Osteoblast (primary cell): ENCODE measurements at regions not wholly inside any gene's neighbourhood (a gene's known extent, or its start where the extent isn't known, plus 50 kb on each side); places are given as distances from the start of the nearest gene placed in this dataset.
"Not testable (repeated sequence)": the region's sequence is repeated elsewhere in the genome, so short reads cannot be mapped to it uniquely, and the experiment has no call there.

ENCODE experiments used
- DNase-seq: peaks from one replicate; pipeline ENCODE4 v3.0.0; 2011; ENCODE audit warnings: low spot score, mixed read lengths; ENCODE audit not compliant: insufficient read length; ENCODE audit errors: missing footprints
- H2AFZ ChIP-seq: 2 replicates; pipeline ENCODE4 v1.6.0; 2011; ENCODE audit warnings: mild to moderate bottlenecking, low read length
- H3K27ac ChIP-seq: 2 replicates; pipeline ENCODE4 v1.5.1; 2011; ENCODE audit warnings: mild to moderate bottlenecking, low read depth, low read length, moderate library complexity
- H3K27me3 ChIP-seq: 2 replicates; pipeline ENCODE4 v1.6.0; 2012; ENCODE audit warnings: mild to moderate bottlenecking, control low read depth, inconsistent platforms, low read length, moderate library complexity; ENCODE audit not compliant: insufficient read depth
- H3K36me3 ChIP-seq: 2 replicates; pipeline ENCODE4 v1.5.1; 2011; ENCODE audit warnings: mild to moderate bottlenecking, low read length, control low read depth, moderate library complexity; ENCODE audit not compliant: insufficient read depth
- H3K4me1 ChIP-seq: 2 replicates; pipeline ENCODE4 v1.5.1; 2011; ENCODE audit warnings: mild to moderate bottlenecking, low read length, control low read depth, moderate library complexity; ENCODE audit not compliant: insufficient read depth
- H3K4me2 ChIP-seq: 2 replicates; pipeline ENCODE4 v1.6.0; 2011; ENCODE audit warnings: mild to moderate bottlenecking, low read length; ENCODE audit not compliant: insufficient read depth
- H3K4me3 ChIP-seq: fragments of 200-600 bp; sonication (generic); 3 replicates; pipeline ENCODE4 v1.5.1; 2012; ENCODE audit warnings: mild to moderate bottlenecking, low read length, inconsistent platforms; ENCODE audit not compliant: insufficient read depth
- H3K79me2 ChIP-seq: 2 replicates; pipeline ENCODE4 v1.6.0; 2012; ENCODE audit warnings: mild to moderate bottlenecking, low read length, control low read depth, inconsistent platforms; ENCODE audit not compliant: insufficient read depth
- H3K9me3 ChIP-seq: 2 replicates; pipeline ENCODE4 v1.5.1; 2011; ENCODE audit warnings: low read depth, low read length, control low read depth
- H4K20me1 ChIP-seq: 2 replicates; pipeline ENCODE4 v1.6.0; 2012; ENCODE audit warnings: mild to moderate bottlenecking, low read length, control low read depth; ENCODE audit not compliant: insufficient read depth
- TF ChIP-seq, protein P1 (sequence below): IDR thresholded peaks from 2 replicates; pipeline ENCODE4 v1.5.1; 2011; ENCODE audit warnings: mild to moderate bottlenecking, low read depth, low read length, moderate library complexity; ENCODE audit errors: extremely low read depth

DNA sequence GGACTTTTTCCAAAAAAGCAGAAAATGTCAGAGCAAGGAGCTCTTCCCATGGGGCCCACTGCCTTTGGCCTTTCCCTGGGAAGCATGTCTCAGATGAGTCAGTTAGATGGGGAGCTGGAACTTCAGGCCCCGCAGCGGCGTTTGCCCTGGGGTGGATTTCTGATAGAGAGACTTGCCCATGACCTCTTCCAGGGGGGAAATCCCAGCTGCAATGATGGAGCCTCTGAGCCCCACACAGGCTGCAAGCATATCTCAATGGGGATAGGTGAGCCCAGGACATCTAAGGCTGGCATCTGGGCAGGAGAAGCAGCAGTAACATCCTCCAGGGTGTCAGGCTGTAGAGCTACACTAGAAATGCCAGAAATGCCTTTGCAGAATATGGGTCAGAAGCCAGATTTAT is 269.2 kb upstream of the TCERG1L start:
- H3K9me3 ChIP-seq = no peaks in the 10 kb centered on the region
- no peaks in the 10 kb centered on the region for H3K36me3 ChIP-seq
- peak; percentile 65 for DNase-seq
- H3K79me2 ChIP-seq = no peaks in the 10 kb centered on the region
- H3K27ac ChIP-seq = no peak overlapping the region
- H3K4me1 ChIP-seq = no peaks in the 10 kb centered on the region
- no peak overlapping the region for H3K4me2 ChIP-seq
- H2AFZ ChIP-seq = no peak overlapping the region
- no peaks in the 10 kb centered on the region for H4K20me1 ChIP-seq
- no peaks in the 10 kb centered on the region for H3K27me3 ChIP-seq
- TF ChIP-seq, protein P1, sequence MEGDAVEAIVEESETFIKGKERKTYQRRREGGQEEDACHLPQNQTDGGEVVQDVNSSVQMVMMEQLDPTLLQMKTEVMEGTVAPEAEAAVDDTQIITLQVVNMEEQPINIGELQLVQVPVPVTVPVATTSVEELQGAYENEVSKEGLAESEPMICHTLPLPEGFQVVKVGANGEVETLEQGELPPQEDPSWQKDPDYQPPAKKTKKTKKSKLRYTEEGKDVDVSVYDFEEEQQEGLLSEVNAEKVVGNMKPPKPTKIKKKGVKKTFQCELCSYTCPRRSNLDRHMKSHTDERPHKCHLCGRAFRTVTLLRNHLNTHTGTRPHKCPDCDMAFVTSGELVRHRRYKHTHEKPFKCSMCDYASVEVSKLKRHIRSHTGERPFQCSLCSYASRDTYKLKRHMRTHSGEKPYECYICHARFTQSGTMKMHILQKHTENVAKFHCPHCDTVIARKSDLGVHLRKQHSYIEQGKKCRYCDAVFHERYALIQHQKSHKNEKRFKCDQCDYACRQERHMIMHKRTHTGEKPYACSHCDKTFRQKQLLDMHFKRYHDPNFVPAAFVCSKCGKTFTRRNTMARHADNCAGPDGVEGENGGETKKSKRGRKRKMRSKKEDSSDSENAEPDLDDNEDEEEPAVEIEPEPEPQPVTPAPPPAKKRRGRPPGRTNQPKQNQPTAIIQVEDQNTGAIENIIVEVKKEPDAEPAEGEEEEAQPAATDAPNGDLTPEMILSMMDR = no peak
- H3K4me3 ChIP-seq = no peak overlapping the region

DNA sequence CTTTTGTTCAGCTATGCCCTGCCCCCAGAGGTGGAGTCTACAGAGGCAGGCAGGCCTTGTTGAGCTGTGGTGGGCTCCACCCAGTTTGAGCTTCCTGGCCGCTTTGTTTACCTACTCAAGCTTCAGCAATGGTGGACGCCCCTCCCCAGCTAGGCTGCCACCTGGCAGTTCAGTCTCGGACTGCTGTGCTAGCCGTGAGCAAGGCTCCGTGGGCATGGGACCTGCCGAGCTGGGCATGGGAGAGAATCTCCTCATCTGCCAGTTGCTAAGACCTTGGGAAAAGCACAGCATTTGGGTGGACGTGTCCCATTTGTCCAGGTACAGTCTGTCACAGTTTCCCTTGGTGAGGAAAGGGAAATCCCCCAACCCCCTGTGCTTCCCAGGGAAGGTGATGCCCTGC is 270.0 kb upstream of the TCERG1L start:
- H3K79me2 ChIP-seq, H3K27ac ChIP-seq, H3K36me3 ChIP-seq, H3K4me1 ChIP-seq, H3K4me3 ChIP-seq, H3K9me3 ChIP-seq, H3K27me3 ChIP-seq, H4K20me1 ChIP-seq, H2AFZ ChIP-seq, H3K4me2 ChIP-seq, DNase-seq: not testable (repeated sequence)

DNA sequence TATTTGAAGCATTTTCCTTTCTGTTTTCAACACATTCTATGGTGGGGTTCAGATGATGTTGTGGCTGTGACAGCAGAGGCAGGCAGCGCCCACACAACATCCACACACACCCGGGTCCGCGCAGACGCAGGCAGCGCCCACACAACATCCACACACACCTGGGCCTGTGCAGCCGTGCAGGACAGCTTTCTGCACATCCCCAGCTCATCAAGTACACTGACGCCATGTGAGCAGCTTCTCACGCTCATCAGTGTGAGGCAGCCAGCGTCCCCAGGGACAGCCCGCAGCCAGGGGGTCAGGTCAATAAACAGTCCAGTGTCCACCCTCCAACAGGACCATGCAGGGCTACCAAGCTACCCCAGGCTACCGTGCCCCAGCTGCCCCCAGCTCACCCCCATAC is 272.8 kb upstream of the TCERG1L start:
- no peak for DNase-seq
- Histone ChIP-seq H4K20me1 (no peaks in the 10 kb centered on the region), H3K79me2 (no peaks in the 10 kb centered on the region), H3K9me3 (peaks cover 5% of the 10 kb centered on the region), H2AFZ (no peak overlapping the region), H3K27me3 (no peaks in the 10 kb centered on the region), H3K4me3 (no peak overlapping the region), H3K27ac (no peak overlapping the region), H3K4me1 (no peaks in the 10 kb centered on the region), H3K4me2 (no peak overlapping the region), H3K36me3 (no peaks in the 10 kb centered on the region)
- TF ChIP-seq, protein P1 = no peak

DNA sequence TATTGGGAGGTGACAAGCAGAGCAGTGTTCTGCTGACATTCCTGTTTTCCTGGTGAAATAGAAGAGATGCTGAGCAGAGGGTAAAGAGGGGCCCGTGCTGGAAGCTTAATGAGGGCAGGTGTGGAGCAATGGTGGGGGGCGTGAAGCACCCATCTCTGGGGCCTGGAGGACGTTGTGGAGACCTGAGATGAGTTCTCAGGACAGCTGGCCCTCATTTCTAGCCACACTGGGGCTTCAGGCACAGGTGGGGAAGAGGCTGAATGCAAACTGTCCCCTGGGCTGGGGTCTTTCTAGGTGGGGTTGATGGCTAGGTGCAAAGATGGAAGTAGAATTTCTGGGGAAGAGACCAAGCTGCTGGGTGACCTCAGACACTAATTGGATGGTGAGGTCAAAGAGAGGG is 274.2 kb upstream of the TCERG1L start:
- no peak for DNase-seq
- no peak overlapping the region for H3K4me2 ChIP-seq
- peaks cover 5% of the 10 kb centered on the region for H3K9me3 ChIP-seq
- H3K36me3 ChIP-seq = no peaks in the 10 kb centered on the region
- H3K27me3 ChIP-seq = no peaks in the 10 kb centered on the region
- no peaks in the 10 kb centered on the region for H3K4me1 ChIP-seq
- TF ChIP-seq, protein P1 = no peak
- H2AFZ ChIP-seq = no peak overlapping the region
- no peaks in the 10 kb centered on the region for H3K79me2 ChIP-seq
- H3K4me3 ChIP-seq = no peak overlapping the region
- no peaks in the 10 kb centered on the region for H4K20me1 ChIP-seq
- no peak overlapping the region for H3K27ac ChIP-seq

DNA sequence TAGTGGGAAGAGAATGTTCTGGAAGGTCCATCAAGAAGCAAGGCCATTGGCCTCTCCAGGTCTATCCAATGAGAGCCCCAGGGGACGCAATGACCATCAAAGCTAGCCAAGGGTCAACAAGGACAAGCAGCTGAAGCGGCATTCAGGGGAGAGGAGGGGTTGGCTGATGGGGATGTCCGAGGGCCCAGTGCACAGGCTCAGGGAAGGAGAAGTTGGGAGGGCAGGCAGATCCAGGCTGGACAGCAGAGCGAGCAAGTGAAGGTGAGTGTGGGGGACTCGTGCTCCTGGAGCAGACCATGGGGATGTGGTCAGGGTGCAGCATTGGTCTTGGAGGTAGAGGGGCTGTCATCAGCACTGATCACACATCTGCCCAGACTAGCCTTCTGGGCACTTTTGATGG is 275.4 kb upstream of the TCERG1L start:
- Histone ChIP-seq H3K27me3 (no peaks in the 10 kb centered on the region), H3K4me2 (no peak overlapping the region), H4K20me1 (no peaks in the 10 kb centered on the region), H3K9me3 (peaks cover 6% of the 10 kb centered on the region), H2AFZ (no peak overlapping the region), H3K4me3 (no peak overlapping the region), H3K36me3 (no peaks in the 10 kb centered on the region), H3K79me2 (no peaks in the 10 kb centered on the region), H3K4me1 (no peaks in the 10 kb centered on the region), H3K27ac (no peak overlapping the region)
- no peak for DNase-seq
- TF ChIP-seq, protein P1 = no peak
